ENCODE measurements at regions not wholly inside any gene's neighbourhood (a gene's known extent, or its start where the extent isn't known, plus 50 kb on each side); places are given as distances from the start of the nearest gene placed in this dataset.

- intact Hi-C loops (cut with micrococcal nuclease) = no loop called here
These were observed 196.6 kb upstream of the DIO3 start for GRCh38 chr14:101364503-101365328.

GRCh38 chr14:101365329-101366158 lies 195.8 kb upstream of the DIO3 start:
- intact Hi-C loops (cut with micrococcal nuclease) = no loop called here

- intact Hi-C loops (cut with micrococcal nuclease) = no loop called here
These were observed 193.7 kb upstream of the DIO3 start for GRCh38 chr14:101367421-101368261.

GRCh38 chr14:101368629-101369028 lies 192.7 kb upstream of the DIO3 start:
- intact Hi-C loops (cut with micrococcal nuclease) = no loop called here

GRCh38 chr14:101369194-101369915 lies 191.9 kb upstream of the DIO3 start:
- intact Hi-C loops (cut with micrococcal nuclease) = no loop called here

GRCh38 chr14:101369916-101370592 lies 191.2 kb upstream of the DIO3 start:
- intact Hi-C loops (cut with micrococcal nuclease) = no loop called here

- intact Hi-C loops (cut with micrococcal nuclease) = no loop called here
These were observed 190.4 kb upstream of the DIO3 start for GRCh38 chr14:101370593-101371569.

- intact Hi-C loops (cut with micrococcal nuclease) = no loop called here
These were observed 189.2 kb upstream of the DIO3 start for GRCh38 chr14:101371799-101372793.

- intact Hi-C loops (cut with micrococcal nuclease) = no loop called here
These were observed 188.2 kb upstream of the DIO3 start for GRCh38 chr14:101372894-101373620.

GRCh38 chr14:101373690-101374295 lies 187.5 kb upstream of the DIO3 start:
- intact Hi-C loops (cut with micrococcal nuclease) = no loop called here

- intact Hi-C loops (cut with micrococcal nuclease) = no loop called here
These were observed 186.6 kb upstream of the DIO3 start for GRCh38 chr14:101374373-101375338.

- intact Hi-C loops (cut with micrococcal nuclease) = no loop called here
These were observed 184.2 kb upstream of the DIO3 start for GRCh38 chr14:101377069-101377468.

- intact Hi-C loops (cut with micrococcal nuclease) = no loop called here
These were observed 181.5 kb upstream of the DIO3 start for GRCh38 chr14:101379842-101380241.

GRCh38 chr14:101380512-101380911 lies 180.8 kb upstream of the DIO3 start:
- intact Hi-C loops (cut with micrococcal nuclease) = no loop called here

- intact Hi-C loops (cut with micrococcal nuclease) = no loop called here
These were observed 180.4 kb upstream of the DIO3 start for GRCh38 chr14:101380940-101381339.

Measured in T-helper 1 cell treated with Interleukin-12 subunit alpha and Interleukin-12 subunit beta and Interleukin-4 antibody, amounts not matched to agents 30 ng/mL and 1 ng/mL, for 36 hours (primary cell).